ENCODE measurements at regions not wholly inside any gene's neighbourhood (a gene's known extent, or its start where the extent isn't known, plus 50 kb on each side); places are given as distances from the start of the nearest gene placed in this dataset.

DNA sequence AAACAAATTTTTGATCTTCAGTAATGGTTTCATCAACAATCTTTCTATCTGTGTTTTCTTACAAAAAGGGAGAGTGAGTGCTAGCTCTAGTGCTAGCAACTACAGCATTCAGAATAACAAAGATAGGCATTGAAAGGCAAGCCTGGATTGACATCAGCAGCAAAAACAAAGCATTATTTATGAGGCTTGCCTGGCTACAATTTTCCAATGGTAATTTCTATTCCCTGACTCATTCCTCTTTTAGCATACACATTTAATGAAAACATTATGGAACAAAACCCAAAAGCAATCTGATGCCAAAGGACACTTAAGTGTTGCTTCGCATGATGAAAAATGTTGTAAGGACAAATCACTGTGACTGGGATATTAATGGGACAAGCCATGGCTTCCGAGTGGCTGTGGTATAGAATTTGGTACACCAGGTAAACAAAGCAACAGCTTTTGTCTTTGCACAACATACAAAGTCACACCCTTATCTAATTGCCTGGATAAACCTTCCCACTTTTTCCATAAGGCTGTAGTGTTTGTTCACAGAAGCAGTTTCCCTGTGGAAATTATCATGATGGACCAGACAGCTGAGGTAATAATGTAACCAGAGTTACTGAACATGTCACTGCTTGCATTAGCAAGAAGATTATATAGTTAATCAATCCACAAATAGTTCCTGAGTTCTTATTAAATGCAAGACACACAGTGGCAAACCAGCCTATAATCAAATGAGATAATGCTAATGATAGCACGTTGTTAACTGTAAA, 179.8 kb upstream of the EDIL3 start:
- ATAC-seq, result no peak
- no peak for DNase-seq (ENCODE audit: missing footprints)

DNA sequence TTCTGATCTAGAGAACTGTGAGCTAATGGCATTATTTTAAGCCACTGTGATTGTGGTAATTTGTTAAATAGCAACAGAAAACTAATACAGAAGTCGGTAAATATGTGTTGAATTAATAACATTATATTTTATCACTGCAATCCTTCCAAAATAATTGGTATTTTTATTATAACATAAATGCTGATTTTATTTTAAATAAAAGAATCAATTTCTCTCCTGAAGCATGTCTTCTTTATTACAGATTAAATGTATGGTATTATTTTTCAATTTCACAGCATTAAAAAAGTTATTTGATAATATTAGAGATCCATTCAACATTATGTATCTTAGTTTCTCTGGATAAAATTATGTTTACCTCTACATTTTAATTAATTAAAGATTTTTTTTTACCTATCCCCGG, 165.5 kb upstream of the EDIL3 start:
- DNase-seq (ENCODE audit: missing footprints) (no peak), ATAC-seq (no peak)
- intact Hi-C loops (cut with DNase I), result no loop called here

More for the DNA sequence above, 179.8 kb upstream of the EDIL3 start:
- intact Hi-C loops (cut with DNase I), result no loop called here

DNA sequence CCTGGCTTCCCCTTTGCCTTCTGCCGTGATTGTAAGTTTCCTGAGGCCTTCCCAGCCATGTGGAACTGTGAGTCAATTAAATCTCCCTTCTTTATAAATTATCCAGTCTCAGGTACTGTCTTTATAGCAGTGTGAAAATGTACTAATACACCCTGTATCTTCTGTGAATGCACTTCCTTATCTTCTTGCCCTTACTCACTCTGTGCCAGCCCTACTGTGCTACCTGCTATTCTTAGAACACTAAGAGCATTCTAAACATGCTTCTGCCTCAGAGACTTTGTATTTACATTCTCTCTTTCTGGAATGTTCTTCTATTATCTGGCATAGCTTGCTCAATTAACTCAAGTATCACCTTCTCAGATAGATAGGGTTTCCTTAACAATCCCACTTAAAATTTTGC, 164.4 kb upstream of the EDIL3 start:
- DNase-seq (ENCODE audit: missing footprints) (no peak), ATAC-seq (peak; percentile 68)
- intact Hi-C loops (cut with DNase I), result no loop called here

DNA sequence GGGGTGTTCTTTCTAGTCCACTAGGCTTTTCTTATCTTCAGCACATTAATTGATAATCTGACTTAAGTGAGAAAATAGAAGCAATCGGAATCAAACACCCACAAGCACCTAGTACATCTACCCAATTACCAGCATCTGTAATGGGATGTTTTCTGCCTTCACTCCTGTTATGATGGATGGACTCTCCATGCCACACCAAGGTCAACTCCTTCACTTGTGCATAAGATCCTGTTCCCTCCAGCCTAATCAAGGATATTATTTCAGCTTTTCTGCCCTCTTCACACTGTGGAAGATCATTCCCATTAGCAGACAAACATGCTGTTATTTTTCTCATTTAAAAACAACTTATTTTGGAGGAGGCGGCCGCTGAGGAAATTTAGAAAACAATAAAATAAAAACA, 162.0 kb upstream of the EDIL3 start:
- no peak for ATAC-seq
- no peak for DNase-seq (ENCODE audit: missing footprints)
- intact Hi-C loops (cut with DNase I), result no loop called here

DNA sequence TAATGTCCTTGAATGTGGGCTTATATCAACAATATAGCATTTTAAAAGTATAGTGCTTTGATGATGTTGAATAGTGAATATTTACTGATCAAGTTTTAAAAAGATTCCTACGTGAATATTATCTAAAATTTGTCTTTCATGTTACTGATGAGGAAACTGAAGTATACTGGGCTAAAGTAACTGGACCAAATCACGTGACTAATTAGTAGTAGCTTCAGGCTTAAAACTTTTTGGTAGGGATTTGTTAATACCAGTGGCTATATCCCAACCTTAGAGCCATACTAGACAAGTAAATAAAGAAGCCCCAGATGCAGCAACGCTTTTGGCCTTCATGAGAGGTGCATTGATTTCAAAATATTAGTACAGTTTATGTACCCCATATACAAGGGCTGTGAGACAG, 152.1 kb upstream of the EDIL3 start:
- DNase-seq (ENCODE audit: missing footprints), result no peak
- ATAC-seq, result no peak
- intact Hi-C loops (cut with DNase I), result no loop called here

DNA sequence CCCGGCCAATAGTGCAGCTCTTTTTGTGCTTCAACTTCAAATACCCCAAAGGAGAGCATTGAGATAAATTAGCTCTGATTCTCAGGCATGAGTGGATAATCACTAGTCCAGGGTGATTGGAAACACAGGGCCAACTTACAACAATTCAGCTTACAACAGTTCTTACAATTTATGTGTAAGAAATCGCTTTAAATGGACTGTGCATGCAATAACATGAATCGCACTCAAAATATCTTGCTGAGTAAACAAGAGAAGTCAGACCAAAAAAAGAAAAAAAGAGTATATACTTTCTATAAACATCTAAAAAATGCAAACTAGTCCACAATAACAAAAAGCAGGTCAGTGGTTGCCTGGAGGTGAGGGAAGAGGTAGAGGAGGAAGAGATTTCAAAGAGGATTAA, 150.6 kb upstream of the EDIL3 start:
- intact Hi-C loops (cut with DNase I), result no loop called here
- ATAC-seq, result no peak

DNA sequence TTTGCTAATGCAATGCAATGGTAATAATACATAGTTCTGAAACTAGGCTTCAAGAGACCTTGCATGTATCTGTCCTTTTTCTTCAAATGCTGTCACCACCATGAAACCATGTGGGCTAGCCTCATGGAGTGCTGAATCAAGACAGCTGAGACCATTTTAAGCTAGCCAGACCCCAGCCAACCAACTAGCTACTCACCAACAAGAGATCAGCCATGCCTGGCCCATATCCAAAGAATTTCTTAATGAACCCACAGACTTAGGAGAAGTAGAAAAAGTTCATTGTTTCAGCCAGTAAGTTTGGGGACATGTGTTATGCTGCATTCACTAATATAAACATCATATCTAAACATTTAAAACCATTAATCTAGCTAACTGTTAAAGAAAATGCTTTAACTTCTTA, 139.8 kb upstream of the EDIL3 start:
- no peak for ATAC-seq
- no peak for DNase-seq (ENCODE audit: missing footprints)
- intact Hi-C loops (cut with DNase I), result no loop called here

More for the DNA sequence above, 150.6 kb upstream of the EDIL3 start:
- no peak for DNase-seq (ENCODE audit: missing footprints)

DNA sequence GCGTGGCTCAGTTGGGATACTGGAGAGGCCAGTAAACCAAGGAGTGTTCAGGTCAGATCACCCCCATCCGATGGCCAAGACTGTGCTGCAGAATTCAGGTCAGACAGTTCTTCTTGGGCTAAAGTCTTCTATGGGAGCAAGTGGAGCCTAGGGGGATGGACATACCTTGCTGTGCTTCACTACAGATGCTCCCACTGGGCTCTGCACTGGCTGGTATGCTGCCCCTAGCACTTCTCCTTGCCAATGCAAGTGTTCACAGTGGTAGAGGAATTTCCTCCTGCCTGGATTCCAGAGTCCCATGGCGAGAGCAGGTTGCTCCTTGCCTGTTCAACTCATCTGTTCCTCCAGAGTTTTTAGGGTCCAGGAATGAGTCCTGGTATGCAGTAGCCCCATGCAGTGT, 134.2 kb upstream of the EDIL3 start:
- ATAC-seq (no peak), DNase-seq (ENCODE audit: missing footprints) (no peak)
- intact Hi-C loops (cut with DNase I), result no loop called here

DNA sequence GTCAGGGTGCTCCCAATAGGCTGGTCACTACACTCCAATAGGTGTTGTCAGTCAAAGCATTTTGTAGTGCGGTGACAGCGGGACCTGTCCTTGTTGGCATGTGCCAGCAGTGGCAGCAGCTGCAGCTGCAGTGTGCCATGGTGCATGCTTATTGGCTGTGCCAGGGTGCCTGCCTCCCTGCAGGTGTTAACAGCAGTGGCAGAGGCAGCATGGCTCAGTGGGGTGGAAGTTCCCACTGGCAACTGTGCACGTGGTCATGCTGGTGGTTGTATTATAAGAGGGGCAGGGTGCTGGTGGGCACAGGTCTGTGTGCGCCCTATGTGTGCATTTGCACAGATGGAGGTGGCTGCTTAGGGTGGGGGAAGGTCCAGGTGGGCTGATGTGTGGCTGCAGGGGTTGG, 133.7 kb upstream of the EDIL3 start:
- ATAC-seq (no peak), DNase-seq (ENCODE audit: missing footprints) (no peak)
- intact Hi-C loops (cut with DNase I), result no loop called here

DNA sequence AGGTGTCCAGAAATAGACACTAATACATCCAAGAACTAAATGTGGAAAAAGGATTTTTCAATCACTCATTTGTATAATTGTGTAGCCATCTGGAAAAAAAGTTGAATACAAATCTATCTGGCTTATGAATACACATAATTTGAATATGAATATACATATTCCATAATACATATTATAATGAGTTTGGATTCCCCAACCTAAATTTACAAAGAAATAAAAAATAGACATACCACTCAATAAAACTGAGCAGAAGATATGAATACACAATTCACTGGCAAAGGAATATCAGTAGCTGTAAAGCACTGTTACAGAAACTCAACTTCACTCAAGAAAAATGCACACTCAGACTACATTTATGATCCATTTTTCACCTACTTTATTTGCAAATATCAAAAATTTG, 121.9 kb upstream of the EDIL3 start:
- DNase-seq (ENCODE audit: missing footprints), result no peak
- no peak for ATAC-seq
- intact Hi-C loops (cut with DNase I), result no loop called here

DNA sequence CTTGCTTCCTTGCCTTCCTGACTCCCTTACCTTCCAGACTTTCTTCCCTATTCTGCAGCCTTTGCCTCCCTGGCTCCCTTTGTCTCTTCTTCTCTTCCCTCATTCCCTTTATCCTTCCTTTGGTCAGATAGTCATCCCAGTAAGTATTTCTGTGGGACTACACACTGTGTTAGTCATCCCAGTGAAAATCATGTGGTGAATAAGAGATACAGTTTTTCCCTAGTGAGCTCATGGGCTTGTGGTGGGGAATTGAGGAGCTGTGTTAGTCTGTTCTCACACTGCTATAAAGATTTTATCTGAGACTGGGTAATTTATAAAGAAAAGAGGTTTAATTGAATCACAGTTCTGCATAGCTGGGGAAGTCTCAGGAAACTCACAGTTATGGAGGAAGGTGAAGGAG, 109.8 kb upstream of the EDIL3 start:
- no peak for DNase-seq (ENCODE audit: missing footprints)
- intact Hi-C loops (cut with DNase I), result no loop called here
- ATAC-seq, result no peak

DNA sequence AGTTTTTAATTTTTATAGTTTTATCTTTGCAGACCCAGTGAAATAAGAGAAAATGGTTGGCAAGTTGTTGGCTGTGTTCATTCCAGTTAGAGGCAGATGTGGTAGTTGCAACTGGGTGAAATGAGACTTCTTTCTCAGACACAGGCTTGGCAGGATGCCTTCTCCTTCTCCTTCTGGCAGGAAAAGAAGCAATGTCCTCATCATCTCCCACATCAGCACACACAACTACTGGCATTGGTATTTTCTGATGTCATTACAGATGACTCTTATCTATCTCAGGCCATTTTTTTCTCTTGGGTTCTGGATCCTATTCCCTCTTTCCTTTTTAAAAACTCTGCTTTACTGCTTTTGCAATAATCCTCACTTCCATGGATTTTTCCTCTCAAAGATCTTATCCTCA, 103.3 kb upstream of the EDIL3 start:
- peak; percentile 95 for ATAC-seq
- intact Hi-C loops (cut with DNase I), result no loop called here
- no peak for DNase-seq (ENCODE audit: missing footprints)

DNA sequence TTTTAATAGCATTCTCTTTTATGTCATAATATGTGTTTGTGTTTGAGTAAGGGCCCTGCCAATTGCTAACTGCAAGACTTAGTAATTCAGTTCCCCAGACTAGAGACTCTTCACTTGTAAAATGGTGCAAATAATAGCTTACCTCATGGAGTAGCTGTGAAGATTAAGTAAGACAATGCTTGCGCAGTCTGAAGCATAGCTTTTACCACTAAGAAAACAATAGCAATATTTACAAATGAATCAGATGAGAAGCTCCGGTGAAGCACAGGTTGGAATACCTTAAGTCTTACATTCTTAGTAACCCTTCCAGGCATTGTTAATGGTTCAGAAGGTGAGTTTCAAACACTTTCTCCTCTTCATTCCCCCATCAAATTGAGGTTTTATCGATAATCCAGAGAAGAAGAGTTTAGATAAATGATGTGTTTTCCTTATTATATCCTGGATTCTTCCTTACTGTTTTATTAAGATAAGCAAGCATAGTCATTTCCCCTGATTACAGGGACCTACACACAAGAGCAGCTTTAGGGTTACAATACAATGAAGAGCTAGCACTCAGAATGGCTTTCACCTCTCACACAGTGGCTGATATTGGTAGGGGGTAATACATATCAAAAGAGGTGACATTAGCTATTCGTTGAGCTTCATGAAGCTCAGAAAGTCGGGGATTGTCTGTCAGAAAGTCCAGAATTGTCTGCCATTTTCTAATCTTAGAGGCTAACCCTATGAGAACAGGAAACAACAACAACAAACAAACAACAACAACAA, 96.4 kb upstream of the EDIL3 start:
- intact Hi-C loops (cut with DNase I), result no loop called here
- ATAC-seq (no peak), DNase-seq (ENCODE audit: missing footprints) (no peak)

DNA sequence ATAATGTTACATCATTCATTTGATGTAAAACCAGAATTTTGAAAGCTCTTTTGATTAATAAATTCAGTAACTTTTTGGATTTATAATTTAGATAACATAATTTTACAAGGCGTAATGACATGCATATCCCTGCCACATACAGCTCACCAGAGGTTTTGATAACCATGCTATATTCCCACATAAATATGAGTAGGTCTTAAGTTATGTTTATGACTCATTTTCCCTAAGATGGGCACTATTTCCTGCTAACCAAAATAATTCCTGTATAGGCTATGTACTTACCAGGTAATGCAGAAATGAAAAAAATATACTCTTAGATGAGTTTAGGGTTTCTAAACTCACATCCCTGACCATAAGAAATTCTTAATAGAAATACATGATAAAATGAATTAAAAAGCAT, 93.9 kb upstream of the EDIL3 start:
- intact Hi-C loops (cut with DNase I), result no loop called here
- no peak for ATAC-seq
- DNase-seq (ENCODE audit: missing footprints), result no peak

DNA sequence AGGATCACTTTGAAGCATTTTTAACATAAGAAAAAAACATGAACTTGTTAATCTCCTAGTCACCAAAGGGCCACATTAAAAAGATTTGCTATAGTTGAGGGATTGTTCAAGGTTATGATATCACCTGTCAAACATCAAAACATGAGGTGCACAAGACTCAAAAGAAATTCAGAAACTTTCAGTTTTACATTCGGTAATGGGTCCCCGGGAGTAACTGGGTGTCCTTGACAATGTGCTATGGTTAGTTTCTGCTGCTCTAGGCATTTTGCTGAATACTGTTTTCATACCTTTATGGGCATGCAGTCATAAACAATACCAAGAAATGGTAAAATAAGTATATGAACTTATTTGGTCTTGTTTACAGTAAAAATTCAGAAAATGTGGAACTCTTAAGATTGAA, 92.8 kb upstream of the EDIL3 start:
- intact Hi-C loops (cut with DNase I), result no loop called here
- no peak for DNase-seq (ENCODE audit: missing footprints)
- no peak for ATAC-seq

DNA sequence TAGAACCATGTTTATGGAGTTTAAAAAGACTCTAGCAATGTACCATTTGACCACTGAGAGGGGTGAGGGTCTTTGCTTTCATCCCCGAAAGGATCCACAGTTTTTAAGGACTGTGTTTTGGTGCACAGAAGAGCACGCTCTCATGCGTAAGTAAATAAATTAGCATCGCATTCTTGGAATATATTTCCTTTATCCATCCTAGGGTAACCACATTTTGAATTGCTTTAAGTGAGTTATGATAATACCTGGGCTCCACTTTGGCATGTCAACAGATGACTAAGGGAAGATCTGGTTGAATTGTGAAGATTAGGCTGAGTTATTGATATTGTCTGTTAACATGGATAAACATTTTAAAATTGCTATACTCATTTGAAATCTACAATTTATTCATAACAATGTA, 89.4 kb upstream of the EDIL3 start:
- intact Hi-C loops (cut with DNase I), result no loop called here
- DNase-seq (ENCODE audit: missing footprints) (no peak), ATAC-seq (no peak)

DNA sequence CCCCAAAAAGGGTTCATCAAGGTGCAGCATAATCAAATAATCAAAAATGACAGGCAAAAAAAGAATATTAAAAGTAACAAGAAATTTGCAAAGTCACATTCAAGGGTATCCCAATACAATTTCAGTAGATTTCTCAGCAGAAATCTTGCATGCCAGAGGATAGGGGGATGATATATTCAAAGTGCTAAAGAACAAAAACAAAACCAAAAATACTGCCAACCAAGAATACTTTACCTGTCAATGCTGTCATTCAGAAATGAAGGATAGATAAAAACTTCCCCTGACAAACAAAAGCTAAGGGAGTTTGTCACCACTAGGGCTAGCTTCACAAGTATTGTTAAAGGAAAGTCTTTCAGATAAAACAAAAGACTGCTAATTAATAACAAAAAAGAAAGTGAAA, 68.7 kb upstream of the EDIL3 start:
- DNase-seq (ENCODE audit: missing footprints) (no peak), ATAC-seq (no peak)
- intact Hi-C loops (cut with DNase I), result no loop called here

DNA sequence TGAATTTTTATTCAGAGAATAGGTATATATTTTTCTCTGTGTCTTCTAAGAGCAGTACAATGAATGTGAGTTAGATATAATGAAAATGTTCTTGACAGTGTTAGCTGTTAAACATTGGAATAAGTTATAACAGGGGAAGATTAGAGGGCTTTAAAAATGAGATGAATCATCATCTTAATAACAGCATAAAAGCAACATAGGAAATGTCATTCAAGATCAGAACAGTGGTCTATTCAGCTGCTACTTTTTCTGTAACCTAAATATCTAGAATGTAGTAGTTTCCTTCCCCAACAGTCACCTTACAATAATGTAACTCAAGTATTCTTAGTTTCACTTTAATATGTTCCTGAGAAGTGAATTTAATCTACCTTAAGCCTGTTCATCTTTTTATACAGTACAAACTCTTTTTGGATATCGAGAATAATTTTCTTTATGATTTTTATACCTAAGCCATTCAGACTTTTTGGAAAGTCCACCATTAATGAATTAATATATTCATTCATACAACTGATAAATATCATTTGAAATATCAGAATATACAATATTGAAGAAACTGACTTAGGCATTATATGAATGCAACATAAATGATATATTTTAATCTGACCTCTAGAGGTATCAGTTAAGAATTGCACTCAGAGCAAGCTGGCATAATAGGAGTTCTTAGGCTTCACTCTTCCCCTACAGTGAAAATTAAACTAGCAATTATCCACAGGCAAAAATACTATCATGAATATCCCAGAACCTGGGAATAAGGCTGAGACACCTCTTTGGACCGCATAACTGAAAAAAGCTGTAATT, 66.1 kb upstream of the EDIL3 start:
- no peak for DNase-seq (ENCODE audit: missing footprints)
- no peak for ATAC-seq
- intact Hi-C loops (cut with DNase I), result no loop called here

DNA sequence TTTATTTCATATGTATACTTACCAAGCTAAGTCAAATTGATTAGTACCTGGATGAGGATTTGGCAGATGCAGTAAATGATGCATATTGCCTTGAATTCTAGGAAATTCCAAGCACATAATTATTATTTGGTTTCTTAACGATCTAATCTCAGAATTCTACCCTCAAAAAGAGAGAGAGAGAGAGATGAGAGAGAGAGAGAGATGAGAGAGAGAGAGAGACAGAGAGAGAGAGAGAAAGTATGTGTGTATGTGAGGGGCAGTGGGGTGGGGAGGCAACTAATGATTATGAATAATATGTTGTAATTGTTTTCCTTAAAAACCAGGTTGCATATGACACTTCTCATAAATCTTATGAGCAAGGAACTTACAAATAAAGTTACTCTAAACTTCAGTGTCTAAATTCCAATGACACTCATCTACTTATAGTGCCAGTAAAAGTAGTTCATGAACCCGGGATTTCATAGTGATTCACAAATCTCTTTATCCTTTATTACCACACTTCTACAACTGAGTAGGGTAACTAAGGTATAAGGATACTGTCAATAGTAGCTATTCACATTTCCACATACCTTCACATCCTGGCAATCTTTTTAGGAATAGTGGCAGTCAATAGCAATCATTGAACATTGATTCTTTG, 60.5 kb upstream of the EDIL3 start:
- DNase-seq (ENCODE audit: missing footprints) (no peak), ATAC-seq (no peak)
- intact Hi-C loops (cut with DNase I), result no loop called here
